ENCODE measurements at regions not wholly inside any gene's neighbourhood (a gene's known extent, or its start where the extent isn't known, plus 50 kb on each side); places are given as distances from the start of the nearest gene placed in this dataset.

DNA sequence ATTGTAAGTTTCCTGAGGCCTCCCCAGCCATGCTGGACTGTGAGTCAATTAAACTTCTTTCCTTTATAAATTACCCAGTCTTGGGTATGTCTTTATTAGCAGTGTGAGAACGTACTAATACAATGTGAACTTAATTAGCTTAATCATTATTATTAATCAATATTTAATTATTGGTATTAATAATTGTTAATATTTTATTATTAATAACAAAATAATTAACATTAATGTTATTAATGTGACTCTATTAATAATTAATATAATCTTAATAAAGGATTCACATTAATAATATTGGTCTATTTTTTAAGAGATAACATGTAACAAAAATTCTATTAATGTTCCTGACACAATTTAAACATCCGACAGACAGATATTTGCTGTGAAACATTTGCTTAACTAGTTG lies 164.9 kb upstream of the ATF7IP start:
- TF ChIP-seq POLR2A (IDR thresholded peaks at IDR 0.05) (no peak), POLR2AphosphoS5 (IDR thresholded peaks at IDR 0.05) (no peak)
- TF ChIP-seq, protein P1, sequence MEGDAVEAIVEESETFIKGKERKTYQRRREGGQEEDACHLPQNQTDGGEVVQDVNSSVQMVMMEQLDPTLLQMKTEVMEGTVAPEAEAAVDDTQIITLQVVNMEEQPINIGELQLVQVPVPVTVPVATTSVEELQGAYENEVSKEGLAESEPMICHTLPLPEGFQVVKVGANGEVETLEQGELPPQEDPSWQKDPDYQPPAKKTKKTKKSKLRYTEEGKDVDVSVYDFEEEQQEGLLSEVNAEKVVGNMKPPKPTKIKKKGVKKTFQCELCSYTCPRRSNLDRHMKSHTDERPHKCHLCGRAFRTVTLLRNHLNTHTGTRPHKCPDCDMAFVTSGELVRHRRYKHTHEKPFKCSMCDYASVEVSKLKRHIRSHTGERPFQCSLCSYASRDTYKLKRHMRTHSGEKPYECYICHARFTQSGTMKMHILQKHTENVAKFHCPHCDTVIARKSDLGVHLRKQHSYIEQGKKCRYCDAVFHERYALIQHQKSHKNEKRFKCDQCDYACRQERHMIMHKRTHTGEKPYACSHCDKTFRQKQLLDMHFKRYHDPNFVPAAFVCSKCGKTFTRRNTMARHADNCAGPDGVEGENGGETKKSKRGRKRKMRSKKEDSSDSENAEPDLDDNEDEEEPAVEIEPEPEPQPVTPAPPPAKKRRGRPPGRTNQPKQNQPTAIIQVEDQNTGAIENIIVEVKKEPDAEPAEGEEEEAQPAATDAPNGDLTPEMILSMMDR (IDR thresholded peaks at IDR 0.05 in 8 of 11, conservative IDR thresholded peaks at IDR 0.05 in 3 of 11), result no peak

Data from spleen (tissue), 7 donors.